Loucy (cell line): ENCODE measurements at regions not wholly inside any gene's neighbourhood (a gene's known extent, or its start where the extent isn't known, plus 50 kb on each side); places are given as distances from the start of the nearest gene placed in this dataset.

Experiments used
- EZH2phosphoT487 ChIP-seq: fragments of 200-600 bp; IDR thresholded peaks from 2 replicates; pipeline ENCODE4 v1.6.1; 2018; ENCODE audit warnings: antibody characterized with exemption, mild to moderate bottlenecking, moderate library complexity, borderline replicate concordance
- TF ChIP-seq, protein P1 (sequence below): fragments of 200-600 bp; sonication (generic); conservative IDR thresholded peaks from 2 replicates; pipeline ENCODE4 v1.5.1; 2014; ENCODE audit warnings: mild to moderate bottlenecking, antibody characterized with exemption, low read length

DNA sequence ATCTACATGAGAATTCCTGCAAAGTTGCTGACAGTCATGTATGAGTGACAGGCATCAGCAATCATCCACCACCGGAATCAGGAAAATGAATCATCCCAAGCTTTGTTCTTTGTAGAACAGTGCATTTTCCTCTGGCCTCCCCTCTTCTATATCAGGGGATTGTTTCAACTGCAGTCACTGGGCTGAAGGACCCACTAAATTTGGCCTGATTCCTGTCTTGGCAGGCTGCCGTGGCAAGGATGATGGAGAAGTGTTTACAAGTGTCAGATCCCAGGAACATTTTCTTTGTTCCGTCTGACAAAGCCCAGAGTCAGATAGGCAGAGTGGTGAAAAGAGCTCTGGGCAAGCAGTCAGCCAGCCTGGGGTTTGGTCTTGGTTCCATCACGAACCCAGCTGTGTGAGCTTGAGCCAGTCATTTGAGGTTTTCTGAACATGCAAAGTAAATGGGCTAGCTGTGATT lies 175.1 kb upstream of the TSC22D2 start:
- TF ChIP-seq, protein P1, sequence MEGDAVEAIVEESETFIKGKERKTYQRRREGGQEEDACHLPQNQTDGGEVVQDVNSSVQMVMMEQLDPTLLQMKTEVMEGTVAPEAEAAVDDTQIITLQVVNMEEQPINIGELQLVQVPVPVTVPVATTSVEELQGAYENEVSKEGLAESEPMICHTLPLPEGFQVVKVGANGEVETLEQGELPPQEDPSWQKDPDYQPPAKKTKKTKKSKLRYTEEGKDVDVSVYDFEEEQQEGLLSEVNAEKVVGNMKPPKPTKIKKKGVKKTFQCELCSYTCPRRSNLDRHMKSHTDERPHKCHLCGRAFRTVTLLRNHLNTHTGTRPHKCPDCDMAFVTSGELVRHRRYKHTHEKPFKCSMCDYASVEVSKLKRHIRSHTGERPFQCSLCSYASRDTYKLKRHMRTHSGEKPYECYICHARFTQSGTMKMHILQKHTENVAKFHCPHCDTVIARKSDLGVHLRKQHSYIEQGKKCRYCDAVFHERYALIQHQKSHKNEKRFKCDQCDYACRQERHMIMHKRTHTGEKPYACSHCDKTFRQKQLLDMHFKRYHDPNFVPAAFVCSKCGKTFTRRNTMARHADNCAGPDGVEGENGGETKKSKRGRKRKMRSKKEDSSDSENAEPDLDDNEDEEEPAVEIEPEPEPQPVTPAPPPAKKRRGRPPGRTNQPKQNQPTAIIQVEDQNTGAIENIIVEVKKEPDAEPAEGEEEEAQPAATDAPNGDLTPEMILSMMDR, result no peak
- no peak for TF ChIP-seq EZH2phosphoT487
